ENCODE measurements at regions not wholly inside any gene's neighbourhood (a gene's known extent, or its start where the extent isn't known, plus 50 kb on each side); places are given as distances from the start of the nearest gene placed in this dataset.

DNA sequence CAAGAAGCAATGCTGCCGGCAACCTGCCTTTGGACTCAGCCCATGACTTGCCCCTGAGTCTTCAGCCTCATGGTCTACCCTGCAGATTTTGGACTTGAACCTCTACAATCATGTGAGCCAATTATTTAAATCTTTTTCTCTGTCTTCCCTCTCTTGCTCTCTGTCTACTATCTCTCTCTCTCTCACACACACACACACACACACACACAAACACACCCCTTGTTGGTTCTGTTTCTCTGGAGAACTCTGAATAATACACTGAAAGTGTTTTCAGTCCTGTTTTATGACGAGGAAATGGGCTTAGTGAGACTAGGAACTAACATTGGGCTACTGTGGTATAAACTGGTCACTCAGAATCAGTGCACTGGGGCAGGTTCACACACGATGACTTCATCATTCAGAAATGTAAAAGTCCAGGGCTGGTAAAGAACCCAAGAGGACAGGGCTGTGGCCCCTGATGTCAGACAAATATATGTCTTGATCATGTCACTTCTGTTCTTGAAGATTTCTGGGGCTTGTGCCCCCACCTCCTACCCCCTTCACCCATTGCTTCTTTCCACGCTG lies 266.1 kb upstream of the SIX2 start:
- peak; percentile 33 for DNase-seq (ENCODE audit: low spot score)

DNA sequence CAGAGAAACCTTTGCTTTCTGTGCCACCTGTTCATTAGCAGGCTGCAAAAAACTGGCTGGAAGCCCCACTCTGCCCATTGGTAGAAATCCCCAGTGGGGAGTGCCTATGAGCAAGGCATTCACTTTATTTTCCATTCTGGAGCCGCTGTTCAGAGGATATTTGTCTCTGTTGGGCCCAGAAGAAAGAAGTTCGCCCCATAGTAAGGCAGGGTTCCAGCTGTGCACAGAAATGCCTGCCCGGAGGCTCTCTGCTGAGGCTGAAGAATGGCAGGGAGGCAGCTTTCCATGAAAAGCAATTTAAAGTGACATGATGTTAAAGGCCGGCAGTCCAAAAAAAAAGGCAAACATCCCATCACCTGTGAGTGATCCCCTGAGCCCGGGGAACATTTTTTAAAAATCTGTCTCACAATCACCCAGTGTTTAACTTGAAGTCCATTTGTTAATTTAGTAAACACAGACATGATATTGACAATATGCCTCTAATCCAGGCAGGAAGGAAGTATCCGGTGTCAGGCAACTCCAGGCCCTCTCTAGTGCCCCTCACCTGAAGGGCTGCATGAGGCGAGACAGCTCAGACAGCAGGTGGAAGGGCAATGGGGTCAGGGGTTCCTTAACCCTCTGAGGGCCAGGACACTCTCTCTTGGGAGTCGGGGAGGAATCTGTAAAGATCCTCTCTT lies 265.1 kb upstream of the SIX2 start:
- DNase-seq (ENCODE audit: low spot score): no peak

GRCh38 chr2:45273412-45274249 lies 264.4 kb upstream of the SIX2 start:
- peak; percentile 42 for DNase-seq (ENCODE audit: low spot score)

GRCh38 chr2:45272549-45273265 lies 263.5 kb upstream of the SIX2 start:
- DNase-seq (ENCODE audit: low spot score): no peak

DNA sequence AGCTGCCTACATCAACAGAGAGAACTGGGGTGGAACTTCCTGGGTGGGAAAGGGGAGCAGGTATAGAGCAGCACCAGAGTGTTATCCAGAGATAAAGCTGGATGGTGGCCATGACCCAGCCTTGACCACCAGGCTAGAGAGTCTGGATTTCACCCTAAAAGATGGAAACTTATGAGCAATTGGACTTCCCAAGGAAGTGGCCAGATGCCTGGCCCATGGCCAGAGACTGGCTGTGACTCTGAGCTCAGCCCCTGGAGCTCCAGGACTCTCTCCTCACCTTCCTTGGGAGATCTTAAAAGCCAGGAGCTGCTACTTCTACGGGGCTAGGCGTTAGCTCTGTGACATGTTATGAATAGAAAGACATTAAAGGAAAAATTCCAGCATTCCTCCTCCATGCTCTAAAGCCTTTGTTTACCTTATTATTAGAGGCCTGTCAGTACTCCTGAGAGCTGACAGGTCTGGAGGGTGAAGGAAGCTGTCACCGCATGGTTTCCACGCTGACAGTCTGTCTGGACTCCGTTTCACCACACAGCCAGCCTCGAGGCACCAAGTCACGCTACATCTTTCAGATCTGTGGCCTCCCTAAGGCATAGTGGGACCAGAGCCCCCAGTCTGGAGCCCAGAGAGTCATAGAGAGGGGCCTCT lies 260.0 kb upstream of the SIX2 start:
- DNase-seq (ENCODE audit: low spot score): no peak

GRCh38 chr2:45268631-45269030 lies 259.4 kb upstream of the SIX2 start:
- DNase-seq (ENCODE audit: low spot score): no peak

- no peak for DNase-seq (ENCODE audit: low spot score)
Observed at GRCh38 chr2:45267062-45267792, 258.0 kb upstream of the SIX2 start.

DNA sequence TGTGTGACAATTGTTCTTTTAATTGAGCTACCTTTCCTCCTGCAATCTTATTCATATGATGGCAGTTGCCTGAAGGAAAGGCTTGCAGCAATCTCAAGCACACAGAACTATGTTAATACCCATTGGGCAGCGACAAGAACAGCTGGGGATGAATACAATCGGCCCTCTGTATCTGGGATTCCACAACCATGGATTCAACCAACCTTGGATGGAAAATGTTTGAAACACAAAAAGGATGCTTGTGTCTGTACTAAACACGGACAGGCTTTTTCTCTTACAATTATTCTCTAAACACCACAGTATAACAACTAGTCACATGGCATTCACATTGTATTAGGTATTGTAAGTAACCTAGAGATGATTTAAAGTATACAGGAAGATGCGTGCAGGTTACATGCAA lies 256.1 kb upstream of the SIX2 start:
- no peak for DNase-seq (ENCODE audit: low spot score)

DNA sequence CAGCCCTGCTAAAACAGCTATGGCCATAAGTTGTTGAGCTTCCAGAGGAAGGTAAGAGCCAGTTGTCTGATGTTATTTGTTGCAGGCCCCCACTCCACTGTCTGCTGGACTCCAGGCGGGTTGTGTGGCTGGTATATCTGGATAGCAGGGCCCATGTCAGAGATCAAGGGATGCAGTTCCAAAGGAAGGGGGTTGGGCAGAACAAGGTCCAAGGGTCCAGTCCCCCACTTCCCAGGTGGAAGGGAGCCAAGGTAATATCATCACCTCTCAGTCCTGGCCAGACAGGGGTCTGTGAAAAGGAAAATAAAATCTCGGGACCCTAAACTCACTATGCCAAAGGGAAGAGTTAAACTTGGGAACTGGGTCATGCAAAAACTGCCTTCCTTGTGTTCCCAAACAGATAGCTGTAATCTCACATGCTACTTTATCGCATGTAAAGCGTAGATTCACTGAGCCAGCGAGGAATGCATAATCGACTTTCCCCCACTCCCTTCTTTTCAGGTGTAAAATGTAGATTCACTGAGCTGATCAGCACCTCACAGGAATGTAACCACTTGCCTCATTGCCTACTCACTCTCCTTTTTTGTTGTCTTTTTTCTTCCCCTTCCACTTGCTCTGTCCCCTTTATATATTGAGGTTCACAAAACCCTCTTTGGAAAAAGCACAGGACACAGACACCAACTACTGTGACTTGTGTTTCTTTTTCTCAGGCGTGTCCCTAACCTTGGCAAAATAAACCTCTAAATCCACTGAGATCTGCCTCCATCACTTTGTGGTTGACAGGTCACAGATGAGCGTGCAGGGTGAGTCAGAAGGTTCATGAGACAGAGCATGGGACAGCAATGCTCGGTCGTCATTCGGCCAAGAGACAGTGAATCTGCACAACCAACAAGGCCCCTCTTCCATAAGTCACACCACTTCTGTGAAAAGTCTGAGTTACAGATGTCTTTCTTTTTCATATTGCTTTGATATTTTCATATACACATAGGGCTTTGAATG lies 255.3 kb upstream of the SIX2 start:
- DNase-seq (ENCODE audit: low spot score): no peak

GRCh38 chr2:45263147-45263546 lies 253.9 kb upstream of the SIX2 start:
- DNase-seq (ENCODE audit: low spot score): no peak

GRCh38 chr2:45261746-45262145 lies 252.5 kb upstream of the SIX2 start:
- DNase-seq (ENCODE audit: low spot score): no peak

DNA sequence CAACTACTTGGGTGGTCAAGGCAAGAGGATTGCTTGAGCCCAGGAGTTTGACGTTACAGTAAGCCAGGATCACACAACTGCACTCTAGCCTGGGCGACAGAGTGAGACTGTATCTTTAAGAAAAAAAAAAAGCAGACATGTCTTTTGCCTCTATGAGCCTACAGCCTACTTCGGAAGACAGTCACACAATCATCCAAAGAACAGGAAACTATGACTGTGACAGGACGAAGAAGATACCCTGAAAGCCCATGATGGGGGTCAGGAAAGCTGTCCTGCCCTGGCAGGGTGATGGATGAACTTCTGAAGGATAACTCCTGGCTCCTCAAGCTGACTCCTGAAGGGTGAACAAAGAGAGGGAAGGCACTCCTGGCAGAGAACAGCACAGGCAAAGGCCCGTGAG lies 251.7 kb upstream of the SIX2 start:
- no peak for DNase-seq (ENCODE audit: low spot score)

- DNase-seq (ENCODE audit: low spot score): no peak
Observed at GRCh38 chr2:45259547-45260160, 250.4 kb upstream of the SIX2 start.

GRCh38 chr2:45259138-45259537 lies 249.9 kb upstream of the SIX2 start:
- no peak for DNase-seq (ENCODE audit: low spot score)

- DNase-seq (ENCODE audit: low spot score): no peak
Observed at GRCh38 chr2:45258311-45258710, 249.1 kb upstream of the SIX2 start.

DNA sequence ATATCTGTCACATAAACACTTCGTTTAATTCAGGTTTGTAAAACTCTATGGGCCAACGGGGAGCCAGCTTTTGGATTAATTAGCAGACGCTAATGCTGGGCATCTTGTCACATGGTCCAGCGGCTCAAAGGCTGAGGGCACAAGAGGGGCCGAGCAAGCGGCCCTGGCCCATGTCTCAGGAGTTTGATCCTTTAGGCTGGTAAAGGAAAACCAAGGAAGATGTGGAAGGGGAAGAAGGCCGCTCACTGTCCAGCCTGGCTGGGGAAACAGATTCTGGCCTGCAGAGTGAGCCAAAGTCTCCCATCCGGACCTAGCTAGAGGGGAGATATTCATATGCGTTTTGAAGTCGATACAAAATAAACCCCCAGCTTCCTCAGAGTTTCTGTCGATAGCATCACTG lies 248.6 kb upstream of the SIX2 start:
- no peak for DNase-seq (ENCODE audit: low spot score)

DNA sequence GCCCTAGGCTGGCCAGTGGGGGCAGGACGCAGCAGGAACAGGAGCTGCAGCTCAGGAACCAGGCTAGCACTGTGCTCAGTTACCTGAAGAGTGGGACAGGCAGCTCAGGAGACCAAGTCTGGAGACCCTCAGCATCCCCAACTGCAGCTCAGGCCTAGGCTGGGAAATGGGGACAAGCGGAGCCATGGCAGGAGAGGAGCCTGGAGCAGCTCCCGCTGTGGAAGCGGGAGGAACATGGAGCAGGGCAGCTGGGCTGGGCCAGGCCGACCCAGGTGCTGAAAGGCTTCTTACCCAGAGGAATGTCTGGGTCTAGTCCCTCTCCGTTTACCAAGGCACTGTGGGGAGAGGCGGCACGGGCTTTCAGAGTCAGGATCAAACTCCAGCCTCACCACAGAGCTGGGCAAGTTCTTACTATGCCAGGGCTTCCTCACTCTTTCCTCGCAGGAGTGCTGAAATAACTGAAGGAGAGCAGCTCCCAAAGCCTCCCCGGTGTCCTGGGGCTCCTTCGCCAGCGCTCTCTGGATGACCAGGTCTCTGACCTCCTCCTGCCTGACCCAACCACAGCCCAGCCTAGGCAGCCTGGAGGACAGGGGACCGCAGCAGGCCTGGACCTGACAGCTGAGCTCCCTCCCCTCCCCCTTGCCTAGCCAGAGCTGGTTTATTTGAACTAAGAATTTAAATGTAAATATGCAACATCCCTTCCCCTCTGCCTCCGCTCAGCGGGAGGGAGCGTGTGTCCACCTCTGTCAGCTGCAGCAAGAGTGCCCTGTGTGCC lies 247.8 kb upstream of the SIX2 start:
- DNase-seq (ENCODE audit: low spot score): no peak

DNA sequence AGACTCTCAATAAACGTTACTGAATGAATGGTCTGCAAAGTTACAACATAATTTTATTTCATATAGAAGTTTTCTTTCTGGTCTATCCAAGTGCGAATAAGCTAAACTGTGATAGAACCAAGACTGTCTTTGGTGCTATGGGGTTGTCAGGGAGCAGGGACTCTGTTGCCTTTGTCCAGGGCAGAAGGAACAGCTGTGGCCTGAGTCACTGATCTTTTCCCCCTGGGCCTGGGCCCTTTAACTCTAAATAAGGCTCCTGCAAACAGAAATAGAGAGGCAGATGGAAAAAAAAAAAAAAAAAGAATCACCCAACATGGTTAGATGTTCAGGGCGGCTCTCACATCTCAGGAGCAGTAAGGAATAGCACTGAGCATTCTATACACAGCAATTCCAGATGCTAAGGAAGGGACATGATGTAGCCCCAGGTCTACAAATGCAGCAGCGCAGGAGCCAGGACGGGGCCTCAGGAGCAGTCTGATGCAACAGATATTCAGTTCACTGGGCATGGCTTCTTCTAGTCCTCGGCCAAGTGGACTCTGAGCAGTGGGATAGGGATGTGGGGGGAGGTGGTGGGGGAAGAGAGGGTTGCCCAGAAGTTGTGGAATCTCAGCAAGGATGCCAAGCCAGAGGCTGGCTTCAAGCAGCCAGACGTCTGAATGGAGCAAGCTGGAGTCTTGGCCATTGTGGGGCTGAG lies 247.1 kb upstream of the SIX2 start:
- no peak for DNase-seq (ENCODE audit: low spot score)

All from HT-29 (cell line).